IgD-negative memory B cell (primary cell): ENCODE measurements at regions not wholly inside any gene's neighbourhood (a gene's known extent, or its start where the extent isn't known, plus 50 kb on each side); places are given as distances from the start of the nearest gene placed in this dataset.
A peak's percentile ranks its signal among the peaks of the same experiment; 100 is the strongest.

ENCODE experiments used
- H3K27ac Mint-ChIP-seq, 3 donors: one replicate each; pipeline ENCODE4 v1.8.0; 2020 to 2022; ENCODE audit warnings: mild to moderate bottlenecking in 3 of 3, mixed read lengths in 3 of 3, moderate library complexity in 1 of 3
- H3K27me3 Mint-ChIP-seq: one replicate; pipeline ENCODE4 v1.8.0; 2021; ENCODE audit warnings: mixed read lengths
- H3K36me3 Mint-ChIP-seq: one replicate; pipeline ENCODE4 v1.8.0; 2020; ENCODE audit warnings: mild to moderate bottlenecking, mixed read lengths
- H3K4me1 Mint-ChIP-seq, 3 donors: one replicate each; pipeline ENCODE4 v1.8.0; 2020 to 2022; ENCODE audit warnings: mixed read lengths in 3 of 3, mild to moderate bottlenecking in 1 of 3
- H3K4me3 Mint-ChIP-seq, 4 donors: one replicate each; pipeline ENCODE4 v1.8.0; 2020 to 2022; ENCODE audit warnings: mild to moderate bottlenecking in 4 of 4, mixed read lengths in 4 of 4, moderate library complexity in 3 of 4
- H3K9me3 Mint-ChIP-seq, 3 donors: one replicate each; pipeline ENCODE4 v1.8.0; 2020 to 2021; ENCODE audit warnings: mixed read lengths in 3 of 3, mild to moderate bottlenecking in 1 of 3

DNA sequence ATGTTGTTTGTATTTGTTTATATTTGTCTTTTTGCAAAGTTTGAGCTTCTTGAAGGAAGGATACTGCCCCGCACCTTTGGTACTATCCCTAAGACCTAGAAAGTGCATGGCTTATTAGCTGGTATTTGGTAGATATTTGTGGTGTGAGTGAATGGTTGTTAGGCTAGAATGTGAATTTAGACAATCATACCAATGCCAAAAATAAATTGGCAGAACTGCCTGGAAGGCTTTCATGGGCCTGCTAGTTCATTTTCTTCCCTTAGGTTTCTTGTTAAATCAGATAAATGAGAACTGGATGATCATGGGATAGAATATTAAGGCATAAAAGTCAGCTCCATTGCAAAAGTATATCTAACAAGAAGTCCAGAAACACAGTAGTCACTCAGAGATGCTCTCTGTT is 147.5 kb upstream of the TSLP start:
- peaks cover 2% of the 10 kb centered on the region for H3K27me3 Mint-ChIP-seq
- H3K27ac Mint-ChIP-seq, result no peak overlapping the region
- no peaks in the 10 kb centered on the region for H3K36me3 Mint-ChIP-seq
- H3K4me3 Mint-ChIP-seq, result no peak overlapping the region
- H3K4me1 Mint-ChIP-seq, result no peaks in the 10 kb centered on the region
- H3K9me3 Mint-ChIP-seq, result no peaks in the 10 kb centered on the region

DNA sequence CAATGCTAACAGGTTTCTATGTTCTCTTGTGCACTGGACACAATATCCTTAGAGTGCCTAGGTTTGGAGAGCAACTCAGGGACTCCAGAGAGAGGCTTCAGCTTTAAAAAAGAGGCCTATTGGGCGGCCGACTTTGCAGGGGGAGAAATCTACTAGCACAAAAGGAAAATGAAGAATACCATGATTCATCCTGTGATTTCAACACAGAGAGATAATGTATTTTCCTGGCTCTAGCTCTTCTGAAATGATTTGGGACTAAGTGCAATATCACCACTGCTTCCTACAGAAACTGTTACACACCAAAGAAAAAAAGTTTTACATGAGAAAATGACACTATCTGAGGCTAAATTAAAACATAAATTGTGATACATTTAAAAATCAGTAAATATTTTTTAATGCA is 146.1 kb upstream of the TSLP start:
- Mint-ChIP-seq H3K27ac (no peak overlapping the region), H3K27me3 (peaks cover 2% of the 10 kb centered on the region), H3K4me1 (no peaks in the 10 kb centered on the region), H3K4me3 (no peak overlapping the region), H3K36me3 (no peaks in the 10 kb centered on the region), H3K9me3 (peaks cover 0 to 2% (median 0%) of the 10 kb centered on the region in 3 donors)

- H3K27me3 Mint-ChIP-seq, result peaks cover 2% of the 10 kb centered on the region
- H3K9me3 Mint-ChIP-seq, result peaks cover 0 to 2% (median 0%) of the 10 kb centered on the region in 3 donors
- no peak overlapping the region for H3K27ac Mint-ChIP-seq
- H3K4me3 Mint-ChIP-seq, result no peak overlapping the region
- no peaks in the 10 kb centered on the region for H3K4me1 Mint-ChIP-seq
- no peaks in the 10 kb centered on the region for H3K36me3 Mint-ChIP-seq
These were observed 145.6 kb upstream of the TSLP start for GRCh38 chr5:110925916-110926315.

GRCh38 chr5:110932755-110933488 is 138.6 kb upstream of the TSLP start:
- Mint-ChIP-seq H3K36me3 (no peaks in the 10 kb centered on the region), H3K27me3 (peaks cover 4% of the 10 kb centered on the region), H3K27ac (no peak overlapping the region), H3K4me3 (no peak overlapping the region), H3K9me3 (peaks cover 0 to 5% (median 0%) of the 10 kb centered on the region in 3 donors), H3K4me1 (no peaks in the 10 kb centered on the region)

GRCh38 chr5:110940136-110940535 is 131.4 kb upstream of the TSLP start:
- Mint-ChIP-seq H3K4me1 (no peaks in the 10 kb centered on the region), H3K27me3 (peaks cover under 1% of the 10 kb centered on the region), H3K4me3 (no peak overlapping the region), H3K27ac (no peak overlapping the region), H3K9me3 (peaks cover 0 to 3% (median 0%) of the 10 kb centered on the region in 3 donors), H3K36me3 (no peaks in the 10 kb centered on the region)

GRCh38 chr5:110945874-110946436 is 125.6 kb upstream of the TSLP start:
- Mint-ChIP-seq H3K4me1 (peaks cover 0 to 1% (median 0%) of the 10 kb centered on the region in 3 donors), H3K4me3 (peak overlapping the region in 1 of 4 donors; percentile 18), H3K9me3 (peaks cover 0 to 3% (median 1%) of the 10 kb centered on the region in 3 donors), H3K36me3 (peaks cover 1% of the 10 kb centered on the region), H3K27ac (no peak overlapping the region), H3K27me3 (no peaks in the 10 kb centered on the region)

- H3K4me3 Mint-ChIP-seq, result no peak overlapping the region
- peaks cover 0 to 7% (median 4%) of the 10 kb centered on the region in 3 donors for H3K9me3 Mint-ChIP-seq
These were observed 120.1 kb upstream of the TSLP start for GRCh38 chr5:110951373-110951791.

GRCh38 chr5:110956280-110956912 is 115.1 kb upstream of the TSLP start:
- H3K9me3 Mint-ChIP-seq, result peaks cover 6 to 18% (median 10%) of the 10 kb centered on the region in 3 donors
- H3K27me3 Mint-ChIP-seq, result no peaks in the 10 kb centered on the region
- H3K4me3 Mint-ChIP-seq, result no peak overlapping the region
- H3K4me1 Mint-ChIP-seq, result no peaks in the 10 kb centered on the region
- no peaks in the 10 kb centered on the region for H3K36me3 Mint-ChIP-seq
- no peak overlapping the region for H3K27ac Mint-ChIP-seq

More at GRCh38 chr5:110951373-110951791, 120.1 kb upstream of the TSLP start:
- no peaks in the 10 kb centered on the region for H3K27me3 Mint-ChIP-seq
- H3K4me1 Mint-ChIP-seq, result peaks cover 0 to 1% (median 0%) of the 10 kb centered on the region in 3 donors
- H3K27ac Mint-ChIP-seq, result no peak overlapping the region
- peaks cover 1% of the 10 kb centered on the region for H3K36me3 Mint-ChIP-seq

GRCh38 chr5:110956913-110957813 is 114.3 kb upstream of the TSLP start:
- H3K9me3 Mint-ChIP-seq, result peaks cover 6 to 19% (median 10%) of the 10 kb centered on the region in 3 donors
- no peak overlapping the region for H3K27ac Mint-ChIP-seq
- H3K4me3 Mint-ChIP-seq, result no peak overlapping the region
- no peaks in the 10 kb centered on the region for H3K27me3 Mint-ChIP-seq
- no peaks in the 10 kb centered on the region for H3K36me3 Mint-ChIP-seq
- H3K4me1 Mint-ChIP-seq, result no peaks in the 10 kb centered on the region

- peaks cover 6 to 19% (median 10%) of the 10 kb centered on the region in 3 donors for H3K9me3 Mint-ChIP-seq
- H3K4me1 Mint-ChIP-seq, result no peaks in the 10 kb centered on the region
These were observed 113.6 kb upstream of the TSLP start for GRCh38 chr5:110957934-110958333.

GRCh38 chr5:110963495-110963894 is 108.0 kb upstream of the TSLP start:
- H3K4me1 Mint-ChIP-seq, result no peaks in the 10 kb centered on the region
- no peak overlapping the region for H3K27ac Mint-ChIP-seq
- H3K4me3 Mint-ChIP-seq, result no peak overlapping the region
- H3K36me3 Mint-ChIP-seq, result no peaks in the 10 kb centered on the region
- H3K27me3 Mint-ChIP-seq, result no peaks in the 10 kb centered on the region
- peaks cover 8 to 15% (median 9%) of the 10 kb centered on the region in 3 donors for H3K9me3 Mint-ChIP-seq

More at GRCh38 chr5:110957934-110958333, 113.6 kb upstream of the TSLP start:
- Mint-ChIP-seq H3K27ac (no peak overlapping the region), H3K27me3 (no peaks in the 10 kb centered on the region), H3K36me3 (no peaks in the 10 kb centered on the region), H3K4me3 (no peak overlapping the region)

- Mint-ChIP-seq H3K4me3 (no peak overlapping the region), H3K9me3 (peaks cover 1 to 5% (median 2%) of the 10 kb centered on the region in 3 donors), H3K27ac (no peak overlapping the region), H3K36me3 (no peaks in the 10 kb centered on the region), H3K27me3 (peaks cover 2% of the 10 kb centered on the region), H3K4me1 (no peaks in the 10 kb centered on the region)
These were observed 105.5 kb upstream of the TSLP start for GRCh38 chr5:110965773-110966581.

GRCh38 chr5:110968246-110969005 is 103.1 kb upstream of the TSLP start:
- no peaks in the 10 kb centered on the region for H3K4me1 Mint-ChIP-seq
- H3K27me3 Mint-ChIP-seq, result peaks cover 2% of the 10 kb centered on the region
- H3K9me3 Mint-ChIP-seq, result peaks cover 0 to 2% (median 1%) of the 10 kb centered on the region in 3 donors
- H3K27ac Mint-ChIP-seq, result no peak overlapping the region
- H3K4me3 Mint-ChIP-seq, result no peak overlapping the region
- no peaks in the 10 kb centered on the region for H3K36me3 Mint-ChIP-seq
